ENCODE measurements at regions not wholly inside any gene's neighbourhood (a gene's known extent, or its start where the extent isn't known, plus 50 kb on each side); places are given as distances from the start of the nearest gene placed in this dataset.

DNA sequence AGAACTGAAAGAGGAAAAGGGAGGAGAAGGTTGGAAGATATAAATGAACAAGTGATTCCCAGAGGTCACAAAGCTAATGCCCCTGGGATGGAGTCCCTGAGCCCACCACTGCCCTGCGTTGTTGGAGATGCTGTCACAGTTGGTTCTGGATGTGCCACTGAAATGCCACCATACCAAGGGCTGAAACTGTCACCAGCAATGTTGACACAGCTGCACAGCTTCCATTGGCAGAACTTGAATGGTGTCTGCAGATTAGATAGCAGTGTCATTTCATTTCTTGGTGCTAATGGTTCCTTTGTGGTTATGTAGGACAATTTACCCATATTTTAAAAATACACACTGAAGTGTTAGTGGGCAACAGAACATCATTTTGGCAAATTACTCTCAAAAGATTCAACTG, 120.7 kb downstream of the TBXT start:
- no peak for DNase-seq (ENCODE audit: low spot score)

DNA sequence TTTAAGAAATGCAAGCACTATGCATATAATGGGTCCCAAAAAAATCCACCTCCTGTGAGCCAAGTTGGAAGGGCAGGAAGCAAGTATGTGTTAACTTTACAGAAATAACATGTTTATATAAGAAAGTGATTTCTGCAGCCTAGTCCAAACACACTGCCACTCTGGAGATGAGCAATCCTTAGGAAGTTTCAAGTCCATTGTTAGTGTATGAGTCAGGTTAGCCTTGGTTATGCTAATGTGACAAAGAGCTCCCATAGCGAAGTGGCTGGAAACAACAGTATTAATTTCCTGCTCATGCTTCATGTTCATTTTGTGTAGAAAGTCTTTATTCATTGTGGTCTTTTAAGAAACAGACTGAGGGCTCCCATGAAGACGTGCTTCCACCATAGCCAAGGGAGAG, 121.4 kb downstream of the TBXT start:
- peak; percentile 83 for DNase-seq (ENCODE audit: low spot score)

GRCh38 chr6:166045860-166046200, 121.8 kb downstream of the TBXT start:
- no peak for DNase-seq (ENCODE audit: low spot score)

GRCh38 chr6:166045173-166045859, 122.3 kb downstream of the TBXT start:
- no peak for DNase-seq (ENCODE audit: low spot score)

DNA sequence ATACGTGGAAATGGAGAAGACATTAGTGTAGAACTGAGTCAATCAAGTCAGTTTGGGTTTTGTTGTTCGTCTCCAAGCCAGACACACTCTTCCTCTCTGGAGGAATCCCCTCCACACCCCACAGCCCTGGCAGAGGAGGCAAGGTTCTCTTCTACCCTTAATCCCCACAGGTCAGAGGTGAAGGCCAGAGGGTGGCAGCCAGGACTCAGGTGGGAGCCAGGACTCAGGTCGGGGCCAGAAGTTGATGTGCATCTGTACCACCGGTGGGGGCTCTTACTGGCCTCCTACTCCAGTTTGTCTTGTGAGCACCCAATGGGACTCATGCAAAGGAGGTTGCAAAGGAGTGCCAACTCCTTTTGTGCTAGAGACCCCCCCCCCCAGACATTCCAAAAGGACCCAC, 126.4 kb downstream of the TBXT start:
- DNase-seq (ENCODE audit: low spot score), result no peak

- no peak for DNase-seq (ENCODE audit: low spot score)
These were observed 127.4 kb downstream of the TBXT start for GRCh38 chr6:166040292-166040691.

GRCh38 chr6:166036316-166037095, 131.1 kb downstream of the TBXT start:
- DNase-seq (ENCODE audit: low spot score), result no peak

- peak; percentile 81 for DNase-seq (ENCODE audit: low spot score)
These were observed 135.1 kb downstream of the TBXT start for GRCh38 chr6:166032366-166033200.

DNA sequence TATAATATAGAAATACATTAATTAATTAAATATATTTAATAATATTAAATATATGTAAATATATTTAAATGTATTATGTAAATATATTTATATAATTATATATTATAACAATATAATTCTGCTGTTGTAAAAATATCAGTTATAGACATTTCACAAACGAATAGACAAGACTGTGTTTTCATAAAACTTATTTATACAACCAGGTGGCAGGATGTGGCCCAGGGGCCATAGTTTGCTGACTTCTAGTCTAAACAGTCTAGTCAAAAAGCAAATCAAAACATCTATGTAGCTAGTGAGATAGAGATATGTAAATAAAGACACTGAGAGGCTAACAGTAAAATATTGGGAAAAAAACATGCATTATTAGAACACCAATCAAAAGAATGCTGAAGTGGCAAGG, 136.4 kb downstream of the TBXT start:
- DNase-seq (ENCODE audit: low spot score), result no peak

GRCh38 chr6:166029506-166029905, 138.1 kb downstream of the TBXT start:
- no peak for DNase-seq (ENCODE audit: low spot score)

DNA sequence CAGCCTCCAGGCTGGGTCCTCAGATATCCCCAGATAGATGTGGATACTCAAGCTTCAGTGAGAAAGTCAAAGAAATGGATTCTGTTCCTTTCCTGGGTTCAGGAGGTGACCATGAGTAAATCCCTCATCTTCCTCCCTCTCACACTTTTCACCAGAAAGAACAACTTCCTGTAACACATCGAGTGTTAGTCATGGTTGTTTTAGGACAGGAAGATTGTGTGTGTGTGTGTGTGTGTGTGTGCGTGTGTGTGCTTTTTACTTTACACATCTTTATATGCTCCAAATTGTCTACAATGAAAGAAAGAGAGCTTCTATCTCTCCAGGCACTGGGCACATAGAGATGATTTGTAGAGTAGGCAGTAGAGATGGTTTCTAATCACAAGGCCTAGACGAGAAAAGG, 139.9 kb downstream of the TBXT start:
- DNase-seq (ENCODE audit: low spot score), result no peak

DNA sequence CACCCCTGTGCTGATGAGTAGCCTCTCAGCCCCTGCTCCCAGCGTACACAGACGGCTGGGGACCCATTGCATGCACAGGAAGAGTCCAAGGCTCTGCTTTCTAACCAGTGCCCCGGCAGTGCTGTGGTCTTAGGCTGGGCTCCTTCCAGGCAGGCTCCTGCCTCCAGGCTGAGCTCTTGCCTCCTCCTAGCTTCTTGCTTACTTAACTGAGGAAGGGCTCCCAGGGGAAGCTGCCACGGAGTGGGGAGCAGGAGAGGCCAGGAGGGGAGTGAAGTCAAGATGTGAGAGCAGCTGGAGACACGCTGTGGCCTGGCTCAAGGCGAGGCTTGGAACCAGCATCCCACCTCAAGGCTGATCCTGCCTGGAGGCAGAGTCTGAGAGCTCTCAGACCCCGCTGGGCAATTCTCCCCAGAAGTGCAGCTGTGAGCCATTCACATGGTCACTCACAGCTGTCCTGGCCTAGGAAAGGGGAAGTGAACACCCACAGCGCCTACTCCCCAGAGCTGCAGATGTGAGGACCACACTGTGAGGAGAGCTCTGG, 141.0 kb downstream of the TBXT start:
- DNase-seq (ENCODE audit: low spot score), result no peak

- DNase-seq (ENCODE audit: low spot score), result no peak
These were observed 142.3 kb downstream of the TBXT start for GRCh38 chr6:166025149-166025898.

DNA sequence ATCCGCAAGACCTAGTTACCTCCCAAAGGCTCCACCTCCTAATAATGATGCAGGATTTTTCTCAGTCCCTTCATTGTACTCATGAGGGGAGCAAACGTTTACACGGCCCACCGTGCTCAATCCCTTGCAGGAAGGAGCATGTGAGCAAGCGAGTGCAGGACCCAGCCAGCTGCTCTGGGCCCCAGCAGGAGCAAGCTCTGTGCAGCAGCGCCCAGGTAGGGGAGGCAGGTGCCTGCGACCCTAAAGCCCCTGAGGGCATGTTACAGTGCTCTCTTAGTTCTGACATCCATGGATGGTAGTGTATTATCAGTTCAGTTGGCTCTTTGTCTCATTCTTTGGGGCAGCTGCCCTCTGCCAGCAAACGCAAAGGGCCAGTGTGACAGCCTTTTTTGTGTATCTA, 143.4 kb downstream of the TBXT start:
- no peak for DNase-seq (ENCODE audit: low spot score)

DNA sequence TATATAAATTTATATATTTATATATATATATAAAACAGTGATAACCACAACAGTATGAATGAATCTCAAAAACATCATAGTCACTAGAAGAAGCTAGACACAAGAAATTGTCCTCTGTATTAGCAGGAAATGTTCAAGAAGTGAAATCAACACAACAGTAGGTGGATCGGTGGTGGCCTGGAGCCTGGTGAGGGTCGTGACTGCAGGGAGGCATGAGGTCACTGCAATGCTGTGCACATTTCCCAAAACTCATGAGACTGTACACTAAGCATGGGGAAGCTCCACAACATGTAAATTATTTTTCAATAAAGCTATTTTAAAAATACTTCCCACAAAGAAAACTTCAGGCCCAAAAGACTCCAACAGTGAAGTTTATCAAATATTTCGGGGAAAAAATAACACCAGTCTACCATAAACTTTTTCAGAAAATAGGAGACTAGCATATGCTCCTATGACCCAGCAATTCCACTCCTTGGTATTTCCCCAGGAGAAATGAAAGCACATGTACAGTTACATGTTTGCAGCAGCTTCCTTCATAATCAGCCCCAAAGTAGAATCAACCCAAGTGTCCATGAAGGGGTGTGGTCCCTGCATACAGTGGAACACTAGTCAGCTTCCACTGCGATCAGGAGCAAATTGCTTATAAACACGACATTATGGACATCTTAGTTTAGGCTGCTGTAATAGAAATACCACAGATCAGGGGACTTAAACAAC, 144.2 kb downstream of the TBXT start:
- DNase-seq (ENCODE audit: low spot score), result no peak

GRCh38 chr6:166021429-166021828, 146.2 kb downstream of the TBXT start:
- DNase-seq (ENCODE audit: low spot score), result no peak

DNA sequence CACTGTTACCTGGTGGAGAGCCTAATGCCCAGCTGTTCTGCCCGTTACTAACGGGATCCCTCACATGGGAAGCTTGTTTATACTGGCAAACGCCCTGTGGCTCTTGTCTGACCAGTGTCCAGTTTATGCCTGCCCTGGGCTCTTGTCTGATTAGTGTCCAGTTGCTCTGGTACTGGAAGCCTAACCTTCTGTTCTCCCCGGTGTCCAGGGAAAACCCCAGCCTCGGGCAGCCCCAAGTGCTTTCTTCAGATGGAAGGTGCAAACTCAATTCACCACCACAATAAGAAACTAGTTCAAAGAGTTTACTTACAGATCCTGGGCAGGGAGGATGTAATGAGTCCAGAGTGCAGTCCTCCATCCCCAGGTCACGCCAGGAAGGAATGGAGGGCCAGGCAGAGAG, 148.4 kb downstream of the TBXT start:
- no peak for DNase-seq (ENCODE audit: low spot score)

- no peak for DNase-seq (ENCODE audit: low spot score)
These were observed 150.5 kb downstream of the TBXT start for GRCh38 chr6:166017032-166017635.

GRCh38 chr6:166014966-166015365, 152.7 kb downstream of the TBXT start:
- no peak for DNase-seq (ENCODE audit: low spot score)

DNA sequence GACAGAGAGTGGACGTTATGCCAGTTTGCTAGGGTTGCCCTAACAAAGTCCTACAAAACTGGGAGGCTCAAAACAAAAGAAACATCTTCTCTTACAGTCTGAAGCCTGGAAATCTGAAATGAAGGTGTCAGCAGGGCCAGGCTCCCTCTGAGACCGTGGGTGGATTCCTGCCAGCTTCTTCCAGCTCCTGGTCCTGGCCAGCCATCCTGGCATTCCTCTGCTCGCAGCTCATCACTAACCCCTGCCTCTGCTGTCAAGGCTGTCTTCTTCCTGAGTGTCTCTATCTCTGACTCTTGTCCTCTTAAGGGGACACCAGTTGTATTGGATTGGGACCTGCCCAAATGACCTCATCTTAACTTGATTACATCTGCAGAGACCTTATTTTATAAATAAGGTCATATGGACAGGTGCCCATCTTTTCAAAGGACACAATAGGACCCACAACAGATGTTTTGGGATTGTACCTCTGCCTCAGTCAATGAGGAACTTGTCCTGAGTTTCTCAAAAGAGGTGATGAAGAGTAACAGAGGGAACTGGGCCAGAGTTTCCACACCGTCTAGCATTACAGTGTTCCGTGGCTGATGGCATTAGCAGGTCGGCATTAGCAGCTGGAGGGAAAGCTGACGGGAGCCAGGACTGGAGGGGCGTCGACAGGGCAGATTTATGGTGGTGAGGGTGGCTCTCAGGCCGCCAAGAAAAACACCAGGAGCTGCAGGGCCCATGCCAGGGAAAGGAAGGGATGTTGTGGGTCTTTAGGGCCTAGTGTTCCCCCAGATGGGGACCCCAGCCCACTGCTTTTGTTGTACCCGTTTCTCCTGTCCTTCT, 157.3 kb downstream of the TBXT start:
- DNase-seq (ENCODE audit: low spot score), result no peak

Data from H4 (cell line).